HCT116 (cell line): ENCODE measurements at regions not wholly inside any gene's neighbourhood (a gene's known extent, or its start where the extent isn't known, plus 50 kb on each side); places are given as distances from the start of the nearest gene placed in this dataset.

Experiments used
- ATAC-seq: fragments of 200-7000 bp; cut with Tn5 transposase; 2 replicates; pipeline ENCODE4 v1.9.1; 2020; ENCODE audit warnings: mild to moderate bottlenecking, moderate library complexity
- BruUV-seq: library from RNA; stranded (reverse); fragments of 400-500 nt; replicated peaks from 2 replicates; lab custom pipeline; 2021; lab: Mats Ljungman, UMichigan
- CTCF ChIA-PET: fragments of 300-600 bp; sonication (Branson Sonifier 250); formaldehyde crosslinking; loops from one replicate; lab custom pipeline; 2021; ENCODE audit warnings: antibody characterized with exemption; lab: Charles Lee
- POLR2A ChIA-PET: fragments of 300-600, 350-600 bp; sonication (Branson Sonifier 250); formaldehyde crosslinking; loops from one replicate; lab custom pipeline; 2021; ENCODE audit warnings: antibody characterized with exemption; lab: Charles Lee
- RAD21 ChIA-PET, 2 experiments: fragments of 300-600 bp; sonication (Branson Sonifier 250); formaldehyde crosslinking; loops; one replicate each; lab custom pipeline; 2023; ENCODE audit warnings: low total read pairs in 2 of 2; ENCODE audit not compliant: uncharacterized antibody in 2 of 2, unreplicated experiment in 2 of 2, low non-redundant PET in 1 of 2; lab: Charles Lee
- DNase-seq: peaks from one replicate; pipeline ENCODE4 v3.0.0-alpha.2; 2010; ENCODE audit warnings: low read depth, low spot score
- H2AFZ ChIP-seq: fragments of 200-600 bp; shearing (Covaris generic), sonication (generic); 2 replicates; pipeline ENCODE4 v1.6.1; 2017; ENCODE audit warnings: low read depth, mixed run types, mixed read lengths, antibody characterized with exemption, low read length; ENCODE audit not compliant: poor library complexity, severe bottlenecking
- H3K27ac ChIP-seq: 2 replicates; pipeline ENCODE4 v1.5.1; 2012; ENCODE audit warnings: low read depth, low read length
- H3K27me3 ChIP-seq: fragments of 200-600 bp; sonication (generic); 2 replicates; pipeline ENCODE4 v1.6.1; 2016; ENCODE audit warnings: mixed run types, low read length, mixed read lengths; ENCODE audit not compliant: insufficient read depth
- H3K36me3 ChIP-seq, 2 experiments: fragments of 200-500 bp in 1 of 2; fragments of 200-600 bp in 1 of 2; sonication (Bioruptor generic) in 1 of 2; sonication (generic) in 1 of 2; 2 replicates each; pipeline versions ENCODE4 v1.5.1 to v1.6.1; 2014 to 2016; ENCODE audit warnings: low read length in 2 of 2, inconsistent platforms in 1 of 2, mixed read lengths in 1 of 2, mixed run types in 1 of 2; ENCODE audit not compliant: insufficient read depth in 2 of 2, control insufficient read depth in 1 of 2
- H3K4me1 ChIP-seq, 2 experiments: fragments of 200-600 bp in 1 of 2; sonication (generic) in 1 of 2; 2 replicates each; pipeline versions ENCODE4 v1.5.1 to v1.6.1; 2012 to 2017; ENCODE audit warnings: low read length in 2 of 2, inconsistent platforms in 1 of 2, mild to moderate bottlenecking in 1 of 2, mixed read lengths in 1 of 2, mixed run types in 1 of 2, moderate library complexity in 1 of 2; ENCODE audit not compliant: insufficient read depth in 2 of 2, control insufficient read depth in 1 of 2
- H3K4me2 ChIP-seq: fragments of 200-600 bp; sonication (generic); 2 replicates; pipeline ENCODE4 v1.6.1; 2017; ENCODE audit warnings: mixed run types, low read length, mixed read lengths
- H3K4me3 ChIP-seq, 2 experiments: fragments of 200-600 bp in 1 of 2; sonication (generic) in 1 of 2; replicated peaks in 1 of 2; 2 replicates each; pipeline ENCODE4 v1.5.1; 2011 to 2016; ENCODE audit warnings: low read length in 2 of 2, control low read depth in 1 of 2, low read depth in 1 of 2, mild to moderate bottlenecking in 1 of 2, mixed read lengths in 1 of 2, mixed run types in 1 of 2
- H3K79me2 ChIP-seq: fragments of 200-600 bp; sonication (generic); 2 replicates; pipeline ENCODE4 v1.6.1; 2017; ENCODE audit warnings: mild to moderate bottlenecking, mixed run types, low read length, moderate library complexity, mixed read lengths; ENCODE audit not compliant: insufficient read depth
- H3K9ac ChIP-seq: fragments of 200-600 bp; sonication (generic); 2 replicates; pipeline ENCODE4 v1.6.1; 2016; ENCODE audit warnings: low read length, mixed read lengths
- H3K9me2 ChIP-seq: fragments of 200-600 bp; sonication (generic), shearing (Covaris generic); 2 replicates; pipeline ENCODE4 v1.6.1; 2017; ENCODE audit warnings: mixed run types, mild to moderate bottlenecking, moderate library complexity; ENCODE audit not compliant: insufficient read depth
- H3K9me3 ChIP-seq, 2 experiments: fragments of 200-500 bp in 1 of 2; fragments of 200-600 bp in 1 of 2; sonication (Bioruptor generic) in 1 of 2; sonication (generic) in 1 of 2; 2 replicates each; pipeline ENCODE4 v1.6.1; 2014 to 2017; ENCODE audit warnings: low read length in 2 of 2, mixed read lengths in 2 of 2, inconsistent platforms in 1 of 2, low read depth in 1 of 2, mild to moderate bottlenecking in 1 of 2, mixed run types in 1 of 2, moderate library complexity in 1 of 2; ENCODE audit not compliant: control insufficient read depth in 1 of 2, insufficient read depth in 1 of 2
- H4K20me1 ChIP-seq: fragments of 200-600 bp; sonication (generic), shearing (Covaris generic); 2 replicates; pipeline ENCODE4 v1.6.1; 2017; ENCODE audit warnings: mixed run types, mild to moderate bottlenecking, moderate library complexity; ENCODE audit not compliant: insufficient read depth
- CEBPB ChIP-seq: IDR thresholded peaks from 2 replicates; pipeline ENCODE4 v1.6.1; 2012; ENCODE audit warnings: low read depth
- EGR1 ChIP-seq: IDR thresholded peaks from 2 replicates; pipeline ENCODE4 v1.6.1; 2012; ENCODE audit warnings: low read depth
- EZH2 ChIP-seq: fragments of 200-600 bp; sonication (generic); IDR thresholded peaks from 2 replicates; pipeline ENCODE4 v1.6.1; 2017; ENCODE audit warnings: antibody characterized with exemption, mixed run types
- FOSL1 ChIP-seq: IDR thresholded peaks from 2 replicates; pipeline ENCODE4 v1.6.1; 2012; ENCODE audit warnings: low read depth
- POLR2AphosphoS5 ChIP-seq: IDR thresholded peaks from 2 replicates; pipeline ENCODE4 v1.6.1; 2011; ENCODE audit warnings: mild to moderate bottlenecking, low read depth, low read length, moderate library complexity
- YY1 ChIP-seq: IDR thresholded peaks from 2 replicates; pipeline ENCODE4 v1.6.1; 2011; ENCODE audit warnings: low read length, low read depth, moderate library complexity, mild to moderate bottlenecking; ENCODE audit not compliant: insufficient replicate concordance; ENCODE audit errors: extremely low read depth
- intact Hi-C: fragments of 100-400 bp; cut with micrococcal nuclease; formaldehyde crosslinking; loops from 2 replicates; pipeline ENCODE4 v1.10.0; 2022
- TF ChIP-seq, protein P1 (sequence below): IDR thresholded peaks from 2 replicates; pipeline ENCODE4 v1.6.1; 2012; ENCODE audit warnings: low read depth
- TF ChIP-seq, protein P2 (sequence below): IDR thresholded peaks from 2 replicates; pipeline ENCODE4 v1.6.1; 2012

DNA sequence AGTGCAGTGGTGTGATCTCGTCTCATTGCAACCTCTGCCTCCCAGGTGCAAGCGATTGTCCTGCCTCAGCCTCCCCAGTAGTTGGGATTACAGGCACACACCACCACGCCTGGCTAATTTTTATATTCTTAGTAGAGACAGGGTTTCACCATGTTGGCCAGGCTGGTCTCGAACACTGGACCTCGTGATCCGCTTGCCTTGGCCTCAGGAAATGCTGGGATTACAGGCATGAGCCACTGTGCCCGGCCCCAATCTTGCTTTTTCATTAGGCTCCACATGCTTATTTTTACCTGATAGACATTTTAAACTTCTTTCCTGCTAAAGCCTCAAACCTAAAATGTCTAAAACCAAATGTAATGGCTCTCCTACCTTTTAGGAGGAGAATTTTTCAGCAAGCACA, 817.0 kb upstream of the NECTIN3 start:
- no peak overlapping the region for H3K9ac ChIP-seq
- H3K27me3 ChIP-seq = no peaks in the 10 kb centered on the region
- no peaks in the 10 kb centered on the region for H3K79me2 ChIP-seq
- H3K4me2 ChIP-seq = no peak overlapping the region
- ChIA-PET POLR2A (no interaction called here), RAD21 (no interaction called here), CTCF (no interaction called here)
- no peaks in the 10 kb centered on the region for H3K36me3 ChIP-seq
- intact Hi-C loops = no loop called here
- no peak overlapping the region for H3K27ac ChIP-seq
- DNase-seq (no peak), ATAC-seq (no peak)
- no TSS peak for BruUV-seq
- H3K9me2 ChIP-seq = no peaks in the 10 kb centered on the region
- no peaks in the 10 kb centered on the region for H3K4me1 ChIP-seq
- H2AFZ ChIP-seq = no peak overlapping the region
- no peaks in the 10 kb centered on the region for H4K20me1 ChIP-seq
- H3K4me3 ChIP-seq = no peak overlapping the region
- H3K9me3 ChIP-seq = no peaks in the 10 kb centered on the region
- TF ChIP-seq POLR2AphosphoS5 (no peak), FOSL1 (no peak), YY1 (no peak), EZH2 (no peak), EGR1 (no peak), CEBPB (no peak)
- TF ChIP-seq, protein P1, sequence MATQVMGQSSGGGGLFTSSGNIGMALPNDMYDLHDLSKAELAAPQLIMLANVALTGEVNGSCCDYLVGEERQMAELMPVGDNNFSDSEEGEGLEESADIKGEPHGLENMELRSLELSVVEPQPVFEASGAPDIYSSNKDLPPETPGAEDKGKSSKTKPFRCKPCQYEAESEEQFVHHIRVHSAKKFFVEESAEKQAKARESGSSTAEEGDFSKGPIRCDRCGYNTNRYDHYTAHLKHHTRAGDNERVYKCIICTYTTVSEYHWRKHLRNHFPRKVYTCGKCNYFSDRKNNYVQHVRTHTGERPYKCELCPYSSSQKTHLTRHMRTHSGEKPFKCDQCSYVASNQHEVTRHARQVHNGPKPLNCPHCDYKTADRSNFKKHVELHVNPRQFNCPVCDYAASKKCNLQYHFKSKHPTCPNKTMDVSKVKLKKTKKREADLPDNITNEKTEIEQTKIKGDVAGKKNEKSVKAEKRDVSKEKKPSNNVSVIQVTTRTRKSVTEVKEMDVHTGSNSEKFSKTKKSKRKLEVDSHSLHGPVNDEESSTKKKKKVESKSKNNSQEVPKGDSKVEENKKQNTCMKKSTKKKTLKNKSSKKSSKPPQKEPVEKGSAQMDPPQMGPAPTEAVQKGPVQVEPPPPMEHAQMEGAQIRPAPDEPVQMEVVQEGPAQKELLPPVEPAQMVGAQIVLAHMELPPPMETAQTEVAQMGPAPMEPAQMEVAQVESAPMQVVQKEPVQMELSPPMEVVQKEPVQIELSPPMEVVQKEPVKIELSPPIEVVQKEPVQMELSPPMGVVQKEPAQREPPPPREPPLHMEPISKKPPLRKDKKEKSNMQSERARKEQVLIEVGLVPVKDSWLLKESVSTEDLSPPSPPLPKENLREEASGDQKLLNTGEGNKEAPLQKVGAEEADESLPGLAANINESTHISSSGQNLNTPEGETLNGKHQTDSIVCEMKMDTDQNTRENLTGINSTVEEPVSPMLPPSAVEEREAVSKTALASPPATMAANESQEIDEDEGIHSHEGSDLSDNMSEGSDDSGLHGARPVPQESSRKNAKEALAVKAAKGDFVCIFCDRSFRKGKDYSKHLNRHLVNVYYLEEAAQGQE = no peak
- TF ChIP-seq, protein P2, sequence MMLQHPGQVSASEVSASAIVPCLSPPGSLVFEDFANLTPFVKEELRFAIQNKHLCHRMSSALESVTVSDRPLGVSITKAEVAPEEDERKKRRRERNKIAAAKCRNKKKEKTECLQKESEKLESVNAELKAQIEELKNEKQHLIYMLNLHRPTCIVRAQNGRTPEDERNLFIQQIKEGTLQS = no peak
